NCI-H446 treated with DMSO at 0.1 percent for 48 hours (cell line): ENCODE measurements at regions not wholly inside any gene's neighbourhood (a gene's known extent, or its start where the extent isn't known, plus 50 kb on each side); places are given as distances from the start of the nearest gene placed in this dataset.
"Not testable (repeated sequence)": the region's sequence is repeated elsewhere in the genome, so short reads cannot be mapped to it uniquely, and the experiment has no call there.

Source experiments
- DNase-seq: peaks from one replicate; lab custom pipeline; 2025; lab: John Stamatoyannopoulos, UW

GRCh38 chr5:90285581-90285980 lies 124.0 kb downstream of the CETN3 start:
- no peak for DNase-seq

- DNase-seq, result no peak
Observed at GRCh38 chr5:90284375-90284774, 125.2 kb downstream of the CETN3 start.

GRCh38 chr5:90279091-90279490 lies 130.5 kb downstream of the CETN3 start:
- no peak for DNase-seq

GRCh38 chr5:90274216-90274615 lies 135.3 kb downstream of the CETN3 start:
- DNase-seq, result peak; percentile 3

GRCh38 chr5:90267646-90268045 lies 141.9 kb downstream of the CETN3 start:
- no peak for DNase-seq

GRCh38 chr5:90265545-90265857 lies 144.1 kb downstream of the CETN3 start:
- DNase-seq, result no peak

- peak; percentile 16 for DNase-seq
Observed at GRCh38 chr5:90264689-90265544, 144.6 kb downstream of the CETN3 start.

GRCh38 chr5:90263102-90263820 lies 146.3 kb downstream of the CETN3 start:
- no peak for DNase-seq

GRCh38 chr5:90251447-90251846 lies 158.1 kb downstream of the CETN3 start:
- DNase-seq, result no peak

- no peak for DNase-seq
Observed at GRCh38 chr5:90248640-90249039, 160.9 kb downstream of the CETN3 start.

GRCh38 chr5:90243848-90244247 lies 165.7 kb downstream of the CETN3 start:
- DNase-seq, result not testable (repeated sequence)

GRCh38 chr5:90233476-90233875 lies 176.1 kb downstream of the CETN3 start:
- no peak for DNase-seq

GRCh38 chr5:90231688-90232087 lies 177.9 kb downstream of the CETN3 start:
- DNase-seq, result no peak

- no peak for DNase-seq
Observed at GRCh38 chr5:90227683-90228082, 181.9 kb downstream of the CETN3 start.

- no peak for DNase-seq
Observed at GRCh38 chr5:90226433-90227099, 183.0 kb downstream of the CETN3 start.

GRCh38 chr5:90224342-90224741 lies 185.2 kb downstream of the CETN3 start:
- no peak for DNase-seq

GRCh38 chr5:90223756-90224155 lies 185.8 kb downstream of the CETN3 start:
- DNase-seq, result no peak

- no peak for DNase-seq
Observed at GRCh38 chr5:90221951-90222350, 187.6 kb downstream of the CETN3 start.

GRCh38 chr5:90220554-90220953 lies 189.0 kb downstream of the CETN3 start:
- DNase-seq, result no peak

- DNase-seq, result no peak
Observed at GRCh38 chr5:90214991-90215390, 194.6 kb downstream of the CETN3 start.

- DNase-seq, result not testable (repeated sequence)
Observed at GRCh38 chr5:90208323-90208722, 201.2 kb downstream of the CETN3 start.

- DNase-seq, result peak; percentile 64
Observed at GRCh38 chr5:90201923-90202322, 207.6 kb downstream of the CETN3 start.
